ENCODE measurements at regions not wholly inside any gene's neighbourhood (a gene's known extent, or its start where the extent isn't known, plus 50 kb on each side); places are given as distances from the start of the nearest gene placed in this dataset.

GRCh38 chr16:85534536-85535351 lies 78.4 kb upstream of the GSE1 start:
- TF ChIP-seq CTCF (IDR thresholded peaks at IDR 0.05; ENCODE audit: insufficient read depth, low read depth, low read length): no peak
- no peak for TF ChIP-seq EZH2 (IDR thresholded peaks at IDR 0.05; ENCODE audit: insufficient read depth, low read length)
